ENCODE measurements at regions not wholly inside any gene's neighbourhood (a gene's known extent, or its start where the extent isn't known, plus 50 kb on each side); places are given as distances from the start of the nearest gene placed in this dataset.

- TF ChIP-seq, protein P1, sequence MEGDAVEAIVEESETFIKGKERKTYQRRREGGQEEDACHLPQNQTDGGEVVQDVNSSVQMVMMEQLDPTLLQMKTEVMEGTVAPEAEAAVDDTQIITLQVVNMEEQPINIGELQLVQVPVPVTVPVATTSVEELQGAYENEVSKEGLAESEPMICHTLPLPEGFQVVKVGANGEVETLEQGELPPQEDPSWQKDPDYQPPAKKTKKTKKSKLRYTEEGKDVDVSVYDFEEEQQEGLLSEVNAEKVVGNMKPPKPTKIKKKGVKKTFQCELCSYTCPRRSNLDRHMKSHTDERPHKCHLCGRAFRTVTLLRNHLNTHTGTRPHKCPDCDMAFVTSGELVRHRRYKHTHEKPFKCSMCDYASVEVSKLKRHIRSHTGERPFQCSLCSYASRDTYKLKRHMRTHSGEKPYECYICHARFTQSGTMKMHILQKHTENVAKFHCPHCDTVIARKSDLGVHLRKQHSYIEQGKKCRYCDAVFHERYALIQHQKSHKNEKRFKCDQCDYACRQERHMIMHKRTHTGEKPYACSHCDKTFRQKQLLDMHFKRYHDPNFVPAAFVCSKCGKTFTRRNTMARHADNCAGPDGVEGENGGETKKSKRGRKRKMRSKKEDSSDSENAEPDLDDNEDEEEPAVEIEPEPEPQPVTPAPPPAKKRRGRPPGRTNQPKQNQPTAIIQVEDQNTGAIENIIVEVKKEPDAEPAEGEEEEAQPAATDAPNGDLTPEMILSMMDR (IDR thresholded peaks at IDR 0.05), result no peak
- TF ChIP-seq ZFX (IDR thresholded peaks at IDR 0.05; ENCODE audit: borderline replicate concordance), result no peak
Measured at GRCh38 chr2:152962446-152962845, 244.0 kb downstream of the ARL6IP6 start.

Measured in 22Rv1 (cell line).